ENCODE measurements at regions not wholly inside any gene's neighbourhood (a gene's known extent, or its start where the extent isn't known, plus 50 kb on each side); places are given as distances from the start of the nearest gene placed in this dataset.
"Not testable (repeated sequence)": the region's sequence is repeated elsewhere in the genome, so short reads cannot be mapped to it uniquely, and the experiment has no call there.

DNA sequence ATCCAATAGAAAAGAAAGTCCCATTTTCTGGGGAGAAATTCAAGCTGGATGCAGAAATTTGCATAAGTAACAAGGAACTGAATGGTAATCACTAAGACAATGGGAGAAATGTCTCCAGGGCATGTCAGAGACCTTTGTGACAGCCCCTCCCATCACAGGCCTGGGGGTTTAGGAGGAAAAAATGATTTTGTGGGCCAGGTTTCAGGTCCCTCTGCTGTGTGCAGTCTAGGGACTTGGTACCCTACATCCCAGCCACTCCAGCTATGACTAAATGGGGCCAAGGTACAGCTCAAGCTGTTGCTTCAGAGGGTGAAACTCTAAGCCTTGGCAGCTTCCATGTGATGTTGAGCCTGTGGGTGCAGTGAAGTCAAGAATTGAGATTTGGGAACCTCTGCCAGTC lies 695.5 kb upstream of the MIR17HG start:
- DNase-seq = no peak

GRCh38 chr13:90654970-90655369 lies 692.5 kb upstream of the MIR17HG start:
- DNase-seq = no peak

- DNase-seq = not testable (repeated sequence)
These were observed 683.3 kb upstream of the MIR17HG start for GRCh38 chr13:90664200-90664599.

DNA sequence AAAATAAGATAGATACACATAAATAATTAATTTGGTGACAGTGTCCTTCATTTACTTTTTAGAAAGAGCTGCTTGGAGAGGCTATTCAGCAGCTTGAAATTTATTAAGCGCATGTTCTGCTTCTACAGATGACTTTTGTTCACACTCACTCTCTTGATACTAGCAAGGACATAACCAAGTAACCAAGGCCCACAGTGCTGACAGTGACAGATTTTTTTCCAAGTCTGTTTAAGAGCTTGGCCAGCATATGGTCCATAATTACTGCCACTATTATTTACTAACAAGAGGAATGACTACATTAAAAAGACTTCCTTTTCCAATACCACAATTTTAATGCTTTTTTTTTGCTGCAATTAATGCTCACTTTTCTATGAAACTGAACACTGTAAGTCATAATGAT lies 673.7 kb upstream of the MIR17HG start:
- DNase-seq = no peak

DNA sequence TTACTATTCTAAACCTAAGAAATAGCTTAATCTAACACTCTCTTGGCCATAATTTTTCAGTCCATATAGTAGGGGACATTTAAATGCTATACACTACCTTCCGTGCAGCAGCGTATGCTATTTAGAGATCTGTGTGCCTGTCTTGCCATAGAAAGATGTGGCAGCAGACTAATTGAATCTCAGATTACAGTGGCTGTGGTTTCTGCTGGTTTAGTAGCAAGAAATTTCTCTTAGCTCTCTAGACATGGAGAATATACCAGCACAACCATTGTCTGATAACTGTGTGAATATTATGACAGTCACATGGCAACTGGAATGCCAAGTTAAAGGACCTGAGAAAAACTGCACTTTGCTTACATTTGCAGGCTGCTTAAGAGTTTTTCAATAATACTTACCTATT lies 672.4 kb upstream of the MIR17HG start:
- DNase-seq = no peak

DNA sequence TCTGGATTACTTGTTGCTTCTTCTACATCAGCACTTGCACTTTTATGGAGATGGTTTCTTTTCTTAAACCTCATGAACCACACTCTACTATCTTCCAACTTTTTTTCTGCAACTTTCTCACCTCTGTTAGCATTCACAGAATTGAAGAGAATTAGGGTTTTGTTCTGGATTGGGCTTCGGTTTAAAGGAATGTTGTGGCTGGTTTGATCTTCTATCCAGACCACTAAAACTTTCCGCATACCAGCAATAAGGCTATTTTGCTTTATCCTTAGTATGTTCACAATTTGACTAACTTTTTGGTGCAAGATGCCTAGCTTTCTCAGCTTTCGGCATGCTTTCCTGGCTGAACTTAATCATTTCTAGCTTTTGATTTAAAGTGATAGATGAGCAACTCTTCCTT lies 666.7 kb upstream of the MIR17HG start:
- no peak for DNase-seq

DNA sequence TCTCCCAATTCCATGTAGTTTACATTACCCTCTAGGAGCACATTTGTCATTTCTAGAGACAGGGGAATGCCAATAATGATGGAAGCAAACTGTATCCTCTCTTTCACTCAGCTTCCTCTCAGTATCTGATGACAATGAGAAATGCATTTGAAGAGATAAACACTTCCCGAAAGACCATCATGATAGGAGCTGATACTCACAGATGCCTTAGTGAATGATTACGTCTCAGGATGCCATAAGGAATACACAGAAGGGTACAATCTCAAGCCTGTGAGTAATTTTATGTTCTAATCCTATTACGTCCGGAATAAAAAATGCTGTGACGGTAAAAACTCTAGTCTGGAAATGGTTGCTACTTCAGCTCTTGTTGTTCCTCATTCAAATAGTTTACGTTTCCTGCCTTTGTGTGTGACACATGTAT lies 663.8 kb upstream of the MIR17HG start:
- DNase-seq = no peak

DNA sequence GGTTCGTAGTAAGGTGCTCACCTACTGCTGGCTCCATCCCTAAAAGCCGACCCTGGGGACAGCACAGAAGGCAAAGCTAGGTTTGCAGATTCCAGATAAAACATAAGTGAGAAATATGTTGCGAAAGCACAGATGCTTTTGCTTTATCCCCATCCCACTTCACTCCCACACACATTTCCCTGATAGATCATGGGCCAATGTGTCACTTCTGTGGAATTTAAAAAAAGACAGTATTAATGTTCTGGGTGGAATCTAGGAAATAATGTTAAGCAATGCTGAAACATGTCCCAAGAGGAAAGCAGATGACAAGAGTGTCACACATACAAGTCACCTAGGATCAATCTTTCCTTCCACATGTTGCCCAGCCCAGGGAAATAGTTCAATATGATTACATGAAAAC lies 661.0 kb upstream of the MIR17HG start:
- no peak for DNase-seq

- no peak for DNase-seq
These were observed 658.4 kb upstream of the MIR17HG start for GRCh38 chr13:90689111-90689510.

DNA sequence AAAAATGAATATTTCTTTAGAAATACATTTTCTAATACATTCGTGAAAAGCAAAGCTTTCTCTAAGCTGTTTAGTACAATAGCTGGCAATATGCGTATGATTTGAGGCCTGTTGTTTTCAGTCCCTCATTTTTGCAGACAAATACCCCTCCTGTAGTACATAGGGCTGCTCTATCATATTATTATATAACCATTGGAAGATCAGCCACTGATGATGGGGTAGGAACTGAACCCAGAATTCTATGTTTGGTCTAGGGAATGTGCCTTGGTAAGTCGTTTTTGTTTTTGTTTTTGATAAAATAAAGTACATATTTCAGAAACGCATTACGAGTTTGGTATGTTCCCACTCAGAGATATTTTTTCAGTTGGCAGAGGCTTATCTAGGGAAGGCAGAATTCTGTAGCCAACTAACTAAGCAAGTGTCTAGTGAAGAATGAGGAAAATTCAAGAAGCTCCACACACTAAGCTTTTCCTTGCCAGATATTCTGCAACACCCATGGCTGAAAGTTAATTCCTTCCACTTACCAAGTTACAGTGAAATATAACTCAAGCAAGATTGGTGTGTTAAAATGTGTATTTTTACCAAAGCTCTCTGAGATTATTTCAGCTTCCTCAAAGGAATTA lies 656.9 kb upstream of the MIR17HG start:
- no peak for DNase-seq

GRCh38 chr13:90696254-90696653 lies 651.2 kb upstream of the MIR17HG start:
- no peak for DNase-seq

DNA sequence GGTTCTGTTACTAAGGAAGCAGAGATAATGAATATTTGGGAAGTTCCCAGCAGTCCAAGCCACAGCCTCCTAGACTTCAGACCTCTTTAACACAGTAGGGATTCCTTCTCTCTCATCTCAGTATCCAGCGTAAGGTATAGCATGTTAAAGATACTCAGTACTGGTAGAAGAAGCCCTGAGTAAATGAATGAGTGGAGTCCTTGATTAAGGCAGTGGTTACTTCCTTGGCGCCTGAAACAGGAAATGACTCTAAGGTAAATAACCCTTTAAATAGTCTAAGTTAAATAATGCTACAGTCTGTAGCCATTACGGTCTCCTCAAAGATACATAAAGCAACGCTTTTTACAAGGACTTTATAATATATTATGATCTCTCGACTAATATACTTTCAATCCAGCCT lies 650.8 kb upstream of the MIR17HG start:
- no peak for DNase-seq

DNA sequence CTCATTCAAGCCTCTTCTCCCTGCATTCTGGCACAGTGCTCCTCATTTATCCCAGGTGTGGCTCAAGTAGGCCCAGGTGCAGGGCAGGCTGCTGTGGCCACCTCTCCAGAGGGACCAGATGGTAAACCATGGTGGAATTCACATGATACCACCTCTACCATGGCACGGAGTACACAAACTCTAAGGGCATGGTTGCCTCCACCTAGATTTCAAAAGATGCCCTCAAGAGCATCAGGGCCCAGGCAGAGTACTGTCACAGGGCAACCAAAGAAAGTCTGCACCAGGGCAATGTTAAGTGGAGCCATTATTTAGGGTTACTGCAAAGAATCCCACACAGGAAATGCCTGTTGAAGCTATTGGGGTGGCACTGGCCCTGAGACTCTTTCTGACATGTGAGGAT lies 647.1 kb upstream of the MIR17HG start:
- DNase-seq = no peak

DNA sequence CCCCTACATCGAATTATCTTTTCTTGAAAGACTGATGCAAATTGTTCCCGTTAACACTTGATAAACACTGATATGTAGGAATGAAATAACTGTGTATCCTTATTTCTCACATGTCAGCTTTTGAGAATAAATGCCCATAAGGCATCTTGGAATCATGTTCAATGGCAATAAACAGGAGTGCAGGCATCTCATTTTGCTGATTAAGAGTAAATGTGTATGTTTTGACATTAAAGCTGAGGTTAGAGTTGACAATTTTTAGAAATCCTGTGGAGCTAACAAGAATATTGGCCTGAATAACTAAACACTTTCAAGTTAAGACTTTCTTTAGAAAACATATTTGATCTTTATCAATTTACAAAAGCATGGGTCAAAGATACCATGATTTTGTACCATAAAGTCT lies 646.2 kb upstream of the MIR17HG start:
- no peak for DNase-seq

- no peak for DNase-seq
These were observed 645.4 kb upstream of the MIR17HG start for GRCh38 chr13:90702050-90702449.

DNA sequence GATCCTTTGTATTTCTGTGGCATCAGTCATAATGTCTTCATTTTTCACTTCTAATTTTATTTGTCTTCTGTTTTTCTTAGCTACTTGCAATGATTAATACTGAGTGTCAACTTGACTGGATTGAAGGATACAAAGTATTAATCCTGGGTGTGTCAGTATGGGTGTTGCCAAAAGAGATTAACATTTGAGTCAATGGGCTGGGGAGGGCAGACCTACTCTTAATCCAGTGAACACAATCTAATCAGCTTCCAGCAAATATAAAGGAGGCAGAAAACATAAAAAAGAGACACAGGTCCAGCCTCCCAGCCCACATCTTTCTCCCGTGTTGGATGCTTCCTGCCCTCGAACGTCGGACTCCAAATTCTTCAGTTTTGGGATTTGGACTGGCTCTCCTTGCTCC lies 640.9 kb upstream of the MIR17HG start:
- DNase-seq = no peak

GRCh38 chr13:90708128-90708527 lies 639.4 kb upstream of the MIR17HG start:
- no peak for DNase-seq

DNA sequence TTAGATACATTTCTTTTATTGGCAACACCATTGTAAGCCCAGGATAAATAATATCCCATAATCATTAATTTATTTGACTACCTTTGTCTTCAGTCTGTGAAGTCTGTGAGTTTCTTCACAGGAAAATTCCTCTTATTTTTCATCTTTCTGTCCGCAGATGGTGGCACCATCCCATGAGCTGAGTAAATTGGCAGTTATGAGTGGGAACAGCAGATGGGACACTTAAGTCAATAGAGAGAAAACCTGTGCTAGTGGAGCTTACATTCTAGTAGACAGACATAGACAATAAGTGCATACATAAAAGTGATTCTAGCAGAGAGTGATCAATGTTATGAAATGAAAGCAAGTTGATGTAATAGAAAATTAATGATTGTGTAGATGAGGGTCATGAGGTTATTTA lies 638.2 kb upstream of the MIR17HG start:
- DNase-seq = no peak

GRCh38 chr13:90710164-90710759 lies 637.2 kb upstream of the MIR17HG start:
- no peak for DNase-seq

- no peak for DNase-seq
These were observed 633.9 kb upstream of the MIR17HG start for GRCh38 chr13:90713441-90714133.

GRCh38 chr13:90715485-90715884 lies 632.0 kb upstream of the MIR17HG start:
- DNase-seq = no peak

DNA sequence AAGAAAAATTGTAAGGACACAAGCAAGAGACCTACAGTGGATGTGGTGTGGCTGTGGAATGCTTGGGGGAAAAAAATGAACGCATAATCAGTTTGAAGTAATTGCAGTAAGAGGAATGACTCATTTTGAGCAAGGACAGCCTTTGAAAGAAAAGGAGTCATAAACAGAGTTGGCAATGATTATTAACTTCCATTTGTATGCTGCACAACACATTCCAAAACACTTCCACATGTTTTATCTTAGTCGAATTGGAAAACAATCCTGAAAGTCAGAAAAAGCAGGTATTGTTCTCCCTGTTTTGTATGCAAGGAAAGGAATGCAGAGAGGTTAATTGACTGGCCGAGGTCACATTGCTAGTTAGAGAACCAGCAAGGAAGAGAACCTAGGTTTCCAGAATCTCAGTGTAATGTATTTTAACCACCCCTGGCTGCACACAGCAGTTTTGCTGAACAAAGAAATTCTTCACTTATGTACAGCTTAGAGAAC lies 630.0 kb upstream of the MIR17HG start:
- no peak for DNase-seq

DNA sequence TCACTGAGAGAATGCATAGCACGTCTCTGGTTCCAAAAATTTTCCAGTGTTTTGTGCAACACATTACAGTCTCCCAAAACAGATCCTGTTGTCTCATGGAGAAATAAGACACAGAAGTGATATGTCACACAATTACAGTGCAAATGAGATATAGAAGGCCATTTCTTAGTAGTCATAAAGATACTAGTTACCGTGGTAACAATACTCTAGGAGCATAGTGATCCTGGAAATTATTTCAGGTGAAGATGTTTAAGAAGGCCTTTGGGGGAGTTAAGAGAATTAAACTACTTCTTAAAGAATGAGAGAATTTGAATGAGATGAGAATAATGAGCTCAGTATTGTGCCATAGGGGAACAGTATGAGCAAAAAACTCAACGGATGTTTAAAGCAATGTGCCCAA lies 628.0 kb upstream of the MIR17HG start:
- no peak for DNase-seq

GRCh38 chr13:90721937-90722336 lies 625.5 kb upstream of the MIR17HG start:
- no peak for DNase-seq

Measured in activated T-cell treated with anti-CD3 and anti-CD28 coated beads, Interleukin-2, amount 50 U/mL, for 48 hours (primary cell).